WTC11 (cell line): ENCODE measurements at regions not wholly inside any gene's neighbourhood (a gene's known extent, or its start where the extent isn't known, plus 50 kb on each side); places are given as distances from the start of the nearest gene placed in this dataset.

Experiments
- CREM ChIP-seq: sonication (generic); formaldehyde crosslinking; IDR thresholded peaks from 2 replicates; pipeline ENCODE4 v1.8.1; 2022; ENCODE audit warnings: mild to moderate bottlenecking, missing genetic modification reagents, moderate library complexity
- HMGA2 ChIP-seq: fragments of 250-450 bp; sonication (Bioruptor Pico); IDR thresholded peaks from 2 replicates; pipeline ENCODE4 v1.4.0; 2021; ENCODE audit warnings: mild to moderate bottlenecking, moderate library complexity
- IRF2 ChIP-seq: sonication (generic); formaldehyde crosslinking; IDR thresholded peaks from 2 replicates; pipeline ENCODE4 v1.8.0; 2022; ENCODE audit warnings: low read depth, missing genetic modification reagents, borderline replicate concordance
- JUN ChIP-seq: sonication (generic); formaldehyde crosslinking; IDR thresholded peaks from 2 replicates; pipeline ENCODE4 v1.8.0; 2023; ENCODE audit warnings: mild to moderate bottlenecking, missing genetic modification reagents
- KAT7 ChIP-seq: sonication (generic); formaldehyde crosslinking; IDR thresholded peaks from 2 replicates; pipeline ENCODE4 v1.8.1; 2023; ENCODE audit warnings: missing genetic modification reagents, mild to moderate bottlenecking, borderline replicate concordance
- RORB ChIP-seq: fragments of 250-450 bp; sonication (Bioruptor Pico); IDR thresholded peaks from 2 replicates; pipeline ENCODE4 v1.9.0; 2021; ENCODE audit warnings: mild to moderate bottlenecking
- TEAD1 ChIP-seq: sonication (generic); formaldehyde crosslinking; IDR thresholded peaks from 2 replicates; pipeline ENCODE4 v1.8.0; 2022; ENCODE audit warnings: mild to moderate bottlenecking, missing genetic modification reagents
- TF ChIP-seq, protein P1 (sequence below): fragments of 200-600 bp; IDR thresholded peaks from 2 replicates; pipeline ENCODE4 v1.8.0; 2022; ENCODE audit warnings: antibody characterized with exemption
- TF ChIP-seq, protein P2 (sequence below): sonication (generic); formaldehyde crosslinking; IDR thresholded peaks from 2 replicates; pipeline ENCODE4 v1.8.1; 2022; ENCODE audit warnings: mild to moderate bottlenecking, moderate library complexity, missing genetic modification reagents
- TF ChIP-seq, protein P3 (sequence below): sonication (generic); formaldehyde crosslinking; conservative IDR thresholded peaks from 2 replicates; pipeline ENCODE4 v1.8.1; 2022; ENCODE audit warnings: mild to moderate bottlenecking, missing genetic modification reagents

DNA sequence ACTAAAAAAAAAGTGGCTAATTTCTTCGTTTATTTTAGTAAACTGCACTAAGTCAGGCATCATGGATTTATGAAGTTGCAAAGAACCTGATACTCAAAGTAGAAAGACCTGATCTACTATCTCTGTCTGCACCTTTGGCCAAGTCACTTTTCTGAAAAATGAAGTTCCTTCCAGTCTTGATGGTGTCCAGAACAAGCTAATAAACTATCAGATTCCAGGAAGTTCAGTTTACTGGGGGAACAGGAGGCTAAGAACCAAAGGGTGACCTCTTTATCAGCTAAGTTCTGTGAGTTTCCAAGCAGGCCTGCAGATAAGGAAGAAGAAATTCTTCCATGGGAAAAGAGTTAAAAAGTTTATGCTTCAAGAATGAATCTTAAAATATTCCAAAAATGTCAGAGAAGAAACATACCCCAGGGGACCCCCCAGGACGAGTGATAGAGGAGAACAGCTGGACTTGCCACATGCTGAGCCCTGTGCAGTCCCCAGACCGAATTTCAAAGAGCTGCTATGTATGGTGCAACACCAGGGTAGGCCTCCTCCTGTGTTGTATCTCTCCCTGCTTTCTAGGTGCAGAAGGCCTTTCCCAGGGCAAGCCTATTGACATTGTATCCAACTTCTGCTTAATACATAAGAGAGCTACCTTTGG is 72.8 kb upstream of the FGGY start:
- TF ChIP-seq HMGA2 (CRISPR knock-in tag) (no peak), TEAD1 (CRISPR knock-in tag) (no peak), KAT7 (no peak), RORB (CRISPR knock-in tag) (no peak), IRF2 (CRISPR knock-in tag) (no peak), JUN (CRISPR knock-in tag) (no peak), CREM (CRISPR knock-in tag) (no peak)
- TF ChIP-seq, protein P1, sequence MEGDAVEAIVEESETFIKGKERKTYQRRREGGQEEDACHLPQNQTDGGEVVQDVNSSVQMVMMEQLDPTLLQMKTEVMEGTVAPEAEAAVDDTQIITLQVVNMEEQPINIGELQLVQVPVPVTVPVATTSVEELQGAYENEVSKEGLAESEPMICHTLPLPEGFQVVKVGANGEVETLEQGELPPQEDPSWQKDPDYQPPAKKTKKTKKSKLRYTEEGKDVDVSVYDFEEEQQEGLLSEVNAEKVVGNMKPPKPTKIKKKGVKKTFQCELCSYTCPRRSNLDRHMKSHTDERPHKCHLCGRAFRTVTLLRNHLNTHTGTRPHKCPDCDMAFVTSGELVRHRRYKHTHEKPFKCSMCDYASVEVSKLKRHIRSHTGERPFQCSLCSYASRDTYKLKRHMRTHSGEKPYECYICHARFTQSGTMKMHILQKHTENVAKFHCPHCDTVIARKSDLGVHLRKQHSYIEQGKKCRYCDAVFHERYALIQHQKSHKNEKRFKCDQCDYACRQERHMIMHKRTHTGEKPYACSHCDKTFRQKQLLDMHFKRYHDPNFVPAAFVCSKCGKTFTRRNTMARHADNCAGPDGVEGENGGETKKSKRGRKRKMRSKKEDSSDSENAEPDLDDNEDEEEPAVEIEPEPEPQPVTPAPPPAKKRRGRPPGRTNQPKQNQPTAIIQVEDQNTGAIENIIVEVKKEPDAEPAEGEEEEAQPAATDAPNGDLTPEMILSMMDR, result no peak
- TF ChIP-seq, protein P2, sequence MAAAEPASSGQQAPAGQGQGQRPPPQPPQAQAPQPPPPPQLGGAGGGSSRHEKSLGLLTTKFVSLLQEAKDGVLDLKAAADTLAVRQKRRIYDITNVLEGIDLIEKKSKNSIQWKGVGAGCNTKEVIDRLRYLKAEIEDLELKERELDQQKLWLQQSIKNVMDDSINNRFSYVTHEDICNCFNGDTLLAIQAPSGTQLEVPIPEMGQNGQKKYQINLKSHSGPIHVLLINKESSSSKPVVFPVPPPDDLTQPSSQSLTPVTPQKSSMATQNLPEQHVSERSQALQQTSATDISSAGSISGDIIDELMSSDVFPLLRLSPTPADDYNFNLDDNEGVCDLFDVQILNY, result no peak
- TF ChIP-seq, protein P3, sequence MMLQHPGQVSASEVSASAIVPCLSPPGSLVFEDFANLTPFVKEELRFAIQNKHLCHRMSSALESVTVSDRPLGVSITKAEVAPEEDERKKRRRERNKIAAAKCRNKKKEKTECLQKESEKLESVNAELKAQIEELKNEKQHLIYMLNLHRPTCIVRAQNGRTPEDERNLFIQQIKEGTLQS (CRISPR knock-in tag), result no peak
